Uterus (tissue), 3 donors: ENCODE measurements at regions not wholly inside any gene's neighbourhood (a gene's known extent, or its start where the extent isn't known, plus 50 kb on each side); places are given as distances from the start of the nearest gene placed in this dataset.
A peak's percentile ranks its signal among the peaks of the same experiment; 100 is the strongest.

Experiments
- DNase-seq, 2 donors: peaks; one replicate each; pipeline ENCODE4 v3.0.0-alpha.2; 2019 to 2020
- H3K27ac ChIP-seq, 2 donors: fragments of 200-600 bp; sonication (generic); 1 replicate in 1 of 2; 2 replicates in 1 of 2; pipeline ENCODE4 v1.5.1; 2016 to 2018
- H3K27me3 ChIP-seq, 2 donors: fragments of 200-600 bp; sonication (generic); one replicate each; pipeline ENCODE4 v1.5.1; 2018 to 2019; ENCODE audit warnings: control low read depth in 1 of 2
- H3K36me3 ChIP-seq, 2 donors: fragments of 200-600 bp; sonication (generic); one replicate each; pipeline ENCODE4 v1.5.1; 2019; ENCODE audit warnings: control low read depth in 1 of 2
- H3K4me1 ChIP-seq, 2 donors: fragments of 200-600 bp; sonication (generic); one replicate each; pipeline ENCODE4 v1.5.1; 2018 to 2019; ENCODE audit warnings: control low read depth in 1 of 2
- H3K4me3 ChIP-seq, 2 donors: fragments of 200-600 bp; sonication (generic); 1 replicate in 1 of 2; 2 replicates in 1 of 2; pipeline ENCODE4 v1.5.1; 2018 to 2019; ENCODE audit warnings: mild to moderate bottlenecking in 1 of 2
- H3K9me3 ChIP-seq, 2 donors: fragments of 200-600 bp; sonication (generic); one replicate each; pipeline ENCODE4 v1.5.1; 2019; ENCODE audit warnings: control low read depth in 1 of 2
- POLR2A ChIP-seq, 2 donors: fragments of 450-650 bp; IDR thresholded peaks; one replicate each; pipeline ENCODE4 v1.6.1; 2016; ENCODE audit warnings: antibody characterized with exemption in 2 of 2, mild to moderate bottlenecking in 1 of 2, moderate library complexity in 1 of 2
- intact Hi-C: fragments of 100-400 bp; cut with DNase I; formaldehyde crosslinking; loops from one replicate; pipeline ENCODE4 v1.15.1; 2023; ENCODE audit warnings: low total_unique reads
- TF ChIP-seq, protein P1 (sequence below), 4 experiments: fragments of 200-600 bp in 2 of 4; fragments of 450-650 bp in 2 of 4; sonication (generic) in 2 of 4; IDR thresholded peaks; one replicate each; pipeline ENCODE4 v1.5.1; 2016 to 2019; ENCODE audit warnings: antibody characterized with exemption in 4 of 4, mild to moderate bottlenecking in 2 of 4, moderate library complexity in 1 of 4
- donor health status: DM: yes; HTN: yes; CAD: no.

DNA sequence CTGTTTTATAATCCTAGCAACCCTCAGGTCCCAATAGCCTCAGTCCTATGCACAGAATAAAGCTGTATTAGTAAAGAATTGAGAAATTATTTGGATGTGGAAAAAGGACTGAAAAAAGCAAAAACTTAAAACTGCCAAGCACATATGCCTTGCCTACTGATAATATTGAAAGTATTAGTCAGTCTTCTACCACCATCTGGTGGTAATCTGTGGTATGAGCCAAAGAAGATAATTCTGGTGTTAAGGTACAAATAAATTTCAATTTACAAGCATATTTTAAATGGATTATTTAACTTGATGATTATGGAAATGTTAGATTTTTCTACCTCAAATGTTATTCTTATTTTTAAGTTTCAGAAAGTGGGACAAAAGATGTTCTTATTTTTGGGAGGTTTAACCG lies 460.3 kb upstream of the KLHL1 start:
- Histone ChIP-seq H3K27me3 (no peaks in the 10 kb centered on the region), H3K4me1 (no peaks in the 10 kb centered on the region), H3K27ac (no peak overlapping the region), H3K9me3 (no peaks in the 10 kb centered on the region), H3K36me3 (no peaks in the 10 kb centered on the region), H3K4me3 (no peak overlapping the region)
- TF ChIP-seq, protein P1, sequence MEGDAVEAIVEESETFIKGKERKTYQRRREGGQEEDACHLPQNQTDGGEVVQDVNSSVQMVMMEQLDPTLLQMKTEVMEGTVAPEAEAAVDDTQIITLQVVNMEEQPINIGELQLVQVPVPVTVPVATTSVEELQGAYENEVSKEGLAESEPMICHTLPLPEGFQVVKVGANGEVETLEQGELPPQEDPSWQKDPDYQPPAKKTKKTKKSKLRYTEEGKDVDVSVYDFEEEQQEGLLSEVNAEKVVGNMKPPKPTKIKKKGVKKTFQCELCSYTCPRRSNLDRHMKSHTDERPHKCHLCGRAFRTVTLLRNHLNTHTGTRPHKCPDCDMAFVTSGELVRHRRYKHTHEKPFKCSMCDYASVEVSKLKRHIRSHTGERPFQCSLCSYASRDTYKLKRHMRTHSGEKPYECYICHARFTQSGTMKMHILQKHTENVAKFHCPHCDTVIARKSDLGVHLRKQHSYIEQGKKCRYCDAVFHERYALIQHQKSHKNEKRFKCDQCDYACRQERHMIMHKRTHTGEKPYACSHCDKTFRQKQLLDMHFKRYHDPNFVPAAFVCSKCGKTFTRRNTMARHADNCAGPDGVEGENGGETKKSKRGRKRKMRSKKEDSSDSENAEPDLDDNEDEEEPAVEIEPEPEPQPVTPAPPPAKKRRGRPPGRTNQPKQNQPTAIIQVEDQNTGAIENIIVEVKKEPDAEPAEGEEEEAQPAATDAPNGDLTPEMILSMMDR (IDR thresholded peaks at IDR 0.05) = peak; percentile 27 to 51 (median 35)
- TF ChIP-seq POLR2A (IDR thresholded peaks at IDR 0.05) = no peak
- intact Hi-C loops = no loop called here
- no peak for DNase-seq

DNA sequence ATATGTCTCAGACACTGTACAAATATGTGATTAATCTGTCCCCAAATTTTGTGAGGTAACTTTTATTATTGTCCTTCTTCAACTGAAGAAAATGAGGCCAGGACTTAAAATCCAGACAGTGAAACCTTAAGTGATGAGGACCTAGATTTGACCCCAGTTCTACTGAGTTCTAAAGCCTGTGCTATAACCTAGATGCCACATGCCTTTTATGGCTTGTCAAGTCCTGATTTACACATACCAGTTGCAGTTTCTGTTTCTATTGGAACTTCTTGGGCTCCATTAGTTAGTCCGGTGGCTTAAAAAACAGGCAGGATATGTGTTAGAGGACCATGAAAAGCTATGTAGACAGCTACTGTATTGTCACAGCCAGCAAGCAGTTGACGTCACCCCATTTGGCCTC lies 436.5 kb upstream of the KLHL1 start:
- DNase-seq = no peak
- Histone ChIP-seq H3K4me1 (no peaks in the 10 kb centered on the region), H3K27me3 (no peaks in the 10 kb centered on the region), H3K9me3 (no peaks in the 10 kb centered on the region), H3K36me3 (no peaks in the 10 kb centered on the region), H3K27ac (no peak overlapping the region), H3K4me3 (no peak overlapping the region)
- TF ChIP-seq POLR2A (IDR thresholded peaks at IDR 0.05) = no peak
- TF ChIP-seq, protein P1 (IDR thresholded peaks at IDR 0.05) = no peak
- intact Hi-C loops = no loop called here

DNA sequence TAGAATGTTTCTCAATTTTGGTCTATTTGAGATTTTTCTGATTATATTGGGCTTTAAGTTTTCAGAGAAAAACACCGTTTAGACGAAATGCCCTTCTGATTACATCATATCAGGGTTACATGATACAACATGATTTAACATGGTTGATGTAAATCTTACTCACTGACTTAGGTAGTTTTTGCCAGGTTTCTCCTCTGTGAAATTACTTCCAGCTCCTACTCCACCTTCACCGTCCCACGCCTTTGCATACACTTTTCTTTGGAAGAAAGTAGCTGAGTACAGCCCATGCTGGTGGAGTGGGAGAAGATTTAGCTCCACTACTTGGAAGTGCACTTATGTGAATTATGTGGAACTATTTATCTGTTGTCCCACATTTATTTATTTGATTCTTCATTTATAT lies 433.2 kb upstream of the KLHL1 start:
- no peaks in the 10 kb centered on the region for H3K27me3 ChIP-seq
- TF ChIP-seq, protein P1 (IDR thresholded peaks at IDR 0.05) = no peak
- no peak for TF ChIP-seq POLR2A (IDR thresholded peaks at IDR 0.05)
- no peak for DNase-seq
- intact Hi-C loops = no loop called here
- no peak overlapping the region for H3K4me3 ChIP-seq
- H3K4me1 ChIP-seq = no peaks in the 10 kb centered on the region
- no peak overlapping the region for H3K27ac ChIP-seq
- no peaks in the 10 kb centered on the region for H3K36me3 ChIP-seq
- H3K9me3 ChIP-seq = no peaks in the 10 kb centered on the region

DNA sequence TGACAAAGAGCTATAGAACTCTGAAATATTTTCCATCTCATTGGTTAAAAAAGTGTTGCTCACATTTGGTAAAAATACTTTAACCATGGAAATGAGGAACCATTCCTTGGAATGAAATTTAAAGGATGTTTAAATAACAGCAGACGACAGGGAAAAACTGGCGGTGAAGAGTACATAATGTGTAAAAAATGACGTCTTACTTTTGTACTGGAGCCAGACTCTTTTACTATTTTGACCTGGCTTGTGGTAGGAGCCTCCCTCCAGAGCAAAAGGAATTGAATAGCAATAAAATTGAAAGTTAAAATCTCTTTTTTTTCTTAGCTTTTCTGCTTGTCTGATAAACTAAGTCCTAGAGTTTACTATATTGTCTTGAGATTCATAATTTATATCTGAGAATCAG lies 426.2 kb upstream of the KLHL1 start:
- intact Hi-C loops = no loop called here
- no peak for TF ChIP-seq POLR2A (IDR thresholded peaks at IDR 0.05)
- TF ChIP-seq, protein P1 (IDR thresholded peaks at IDR 0.05) = no peak
- no peaks in the 10 kb centered on the region for H3K36me3 ChIP-seq
- H3K27ac ChIP-seq = no peak overlapping the region
- DNase-seq = no peak
- no peaks in the 10 kb centered on the region for H3K27me3 ChIP-seq
- no peaks in the 10 kb centered on the region for H3K4me1 ChIP-seq
- H3K4me3 ChIP-seq = no peak overlapping the region
- no peaks in the 10 kb centered on the region for H3K9me3 ChIP-seq

DNA sequence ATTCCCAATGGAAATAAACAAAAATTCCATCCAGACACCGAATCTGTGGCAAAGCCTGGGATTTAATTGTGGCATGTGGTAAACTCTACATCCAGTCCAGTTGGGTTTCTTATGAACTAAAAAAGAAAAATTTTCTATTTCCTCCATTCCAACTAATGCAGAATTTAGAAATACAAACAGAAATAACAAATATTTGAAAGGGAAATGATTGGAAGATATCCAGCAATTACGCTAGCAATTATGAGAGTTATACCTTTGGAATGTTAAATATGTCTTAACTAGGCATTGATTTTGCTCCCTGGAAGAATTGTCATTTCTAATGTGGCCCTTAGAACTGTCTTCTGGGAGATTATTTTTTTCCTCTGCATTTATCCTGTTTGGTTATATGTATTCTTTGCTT lies 421.4 kb upstream of the KLHL1 start:
- Histone ChIP-seq H3K4me3 (no peak overlapping the region), H3K27ac (no peak overlapping the region), H3K4me1 (no peaks in the 10 kb centered on the region), H3K9me3 (no peaks in the 10 kb centered on the region), H3K36me3 (no peaks in the 10 kb centered on the region), H3K27me3 (no peaks in the 10 kb centered on the region)
- TF ChIP-seq, protein P1 (IDR thresholded peaks at IDR 0.05) = no peak
- no peak for TF ChIP-seq POLR2A (IDR thresholded peaks at IDR 0.05)
- DNase-seq = no peak
- intact Hi-C loops = no loop called here
